Neural progenitor cell (in vitro differentiated cells): ENCODE measurements at regions not wholly inside any gene's neighbourhood (a gene's known extent, or its start where the extent isn't known, plus 50 kb on each side); places are given as distances from the start of the nearest gene placed in this dataset.

Experiments used
- CTCF ChIP-seq: fragments of 200-600 bp; sonication (generic); IDR thresholded peaks from 2 replicates; pipeline ENCODE4 v1.5.1; 2017; ENCODE audit warnings: antibody characterized with exemption, mild to moderate bottlenecking
- EZH2 ChIP-seq: fragments of 200-600 bp; sonication (generic); IDR thresholded peaks from 2 replicates; pipeline ENCODE4 v1.6.1; 2017; ENCODE audit warnings: antibody characterized with exemption, mild to moderate bottlenecking, moderate library complexity
- EZH2phosphoT487 ChIP-seq: fragments of 200-600 bp; sonication (generic); IDR thresholded peaks from 2 replicates; pipeline ENCODE4 v1.6.1; 2017; ENCODE audit warnings: antibody characterized with exemption

GRCh38 chr13:71209217-71209616 lies 657.8 kb downstream of the DACH1 start:
- TF ChIP-seq CTCF (no peak), EZH2 (no peak), EZH2phosphoT487 (no peak)
